ENCODE measurements at regions not wholly inside any gene's neighbourhood (a gene's known extent, or its start where the extent isn't known, plus 50 kb on each side); places are given as distances from the start of the nearest gene placed in this dataset.

- no peak for TF ChIP-seq CTCF (IDR thresholded peaks at IDR 0.05; ENCODE audit: insufficient read depth, low read length)
- no peak for TF ChIP-seq REST (IDR thresholded peaks at IDR 0.05; ENCODE audit: insufficient replicate concordance, low read depth)
- no peak for TF ChIP-seq POLR2AphosphoS5 (IDR thresholded peaks at IDR 0.05; ENCODE audit: low read depth)
- TF ChIP-seq SPI1 (IDR thresholded peaks at IDR 0.05; ENCODE audit: borderline replicate concordance, low read depth), result no peak
- TF ChIP-seq GABPA (IDR thresholded peaks at IDR 0.05; ENCODE audit: low read depth), result no peak
These were observed 632.8 kb downstream of the BRINP1 start for GRCh38 chr9:118736406-118736805.

Data from HL-60 (cell line).